Kidney capillary endothelial cell (primary cell): ENCODE measurements at regions not wholly inside any gene's neighbourhood (a gene's known extent, or its start where the extent isn't known, plus 50 kb on each side); places are given as distances from the start of the nearest gene placed in this dataset.

Experiments used
- DNase-seq: peaks from one replicate; pipeline ENCODE4 v3.0.0-alpha.2; 2018; ENCODE audit warnings: low spot score

GRCh38 chr1:87615491-87615890, 286.8 kb downstream of the LMO4 start:
- no peak for DNase-seq

- no peak for DNase-seq
Measured at GRCh38 chr1:87615901-87616300, 287.2 kb downstream of the LMO4 start.

GRCh38 chr1:87620807-87621206, 292.1 kb downstream of the LMO4 start:
- DNase-seq, result no peak

GRCh38 chr1:87629673-87630072, 301.0 kb downstream of the LMO4 start:
- DNase-seq, result no peak

- no peak for DNase-seq
Measured at GRCh38 chr1:87632232-87632631, 303.6 kb downstream of the LMO4 start.

- DNase-seq, result no peak
Measured at GRCh38 chr1:87636198-87636892, 307.7 kb downstream of the LMO4 start.

GRCh38 chr1:87638636-87639035, 310.0 kb downstream of the LMO4 start:
- DNase-seq, result no peak

- no peak for DNase-seq
Measured at GRCh38 chr1:87641996-87642395, 313.3 kb downstream of the LMO4 start.

- DNase-seq, result no peak
Measured at GRCh38 chr1:87642581-87643221, 314.0 kb downstream of the LMO4 start.

GRCh38 chr1:87644033-87644578, 315.4 kb downstream of the LMO4 start:
- no peak for DNase-seq

- DNase-seq, result no peak
Measured at GRCh38 chr1:87644579-87645190, 316.0 kb downstream of the LMO4 start.

- no peak for DNase-seq
Measured at GRCh38 chr1:87647430-87648177, 318.9 kb downstream of the LMO4 start.

- no peak for DNase-seq
Measured at GRCh38 chr1:87648323-87649119, 319.8 kb downstream of the LMO4 start.

GRCh38 chr1:87650306-87650705, 321.6 kb downstream of the LMO4 start:
- no peak for DNase-seq

GRCh38 chr1:87652176-87652575, 323.5 kb downstream of the LMO4 start:
- no peak for DNase-seq

GRCh38 chr1:87665151-87665550, 336.5 kb downstream of the LMO4 start:
- DNase-seq, result no peak

- no peak for DNase-seq
Measured at GRCh38 chr1:87666681-87667080, 338.0 kb downstream of the LMO4 start.

- DNase-seq, result no peak
Measured at GRCh38 chr1:87669674-87670073, 341.0 kb downstream of the LMO4 start.

GRCh38 chr1:87673309-87673708, 344.6 kb downstream of the LMO4 start:
- DNase-seq, result no peak

- no peak for DNase-seq
Measured at GRCh38 chr1:87673748-87674147, 345.1 kb downstream of the LMO4 start.

GRCh38 chr1:87674791-87675190, 346.1 kb downstream of the LMO4 start:
- no peak for DNase-seq

GRCh38 chr1:87678266-87678665, 349.6 kb downstream of the LMO4 start:
- no peak for DNase-seq
